Small intestine (tissue), 7 donors: ENCODE measurements at regions not wholly inside any gene's neighbourhood (a gene's known extent, or its start where the extent isn't known, plus 50 kb on each side); places are given as distances from the start of the nearest gene placed in this dataset.
"Not testable (repeated sequence)": the region's sequence is repeated elsewhere in the genome, so short reads cannot be mapped to it uniquely, and the experiment has no call there.

Experiments used
- DNase-seq, 2 donors: peaks; one replicate each; pipeline versions ENCODE4 v3.0.0 to v3.0.0-alpha.2; 2013
- FAIRE-seq: peaks from 2 replicates; lab custom pipeline; 2012; peaks lifted over from hg19 to GRCh38; lab: Jason Lieb, UNC
- H3K27ac ChIP-seq, 3 donors: one replicate each; pipeline ENCODE4 v1.5.1; 2013; ENCODE audit warnings: low read length in 2 of 3, mild to moderate bottlenecking in 2 of 3, control low read depth in 1 of 3, inconsistent platforms in 1 of 3, low read depth in 1 of 3, moderate library complexity in 1 of 3
- H3K27me3 ChIP-seq, 3 donors: one replicate each; pipeline ENCODE4 v1.6.1; 2013; ENCODE audit warnings: low read length in 3 of 3, inconsistent platforms in 1 of 3; ENCODE audit not compliant: control insufficient read depth in 3 of 3, insufficient read depth in 3 of 3
- H3K36me3 ChIP-seq, 3 donors: one replicate each; pipeline ENCODE4 v1.6.1; 2013; ENCODE audit warnings: low read length in 3 of 3, inconsistent platforms in 1 of 3, low read depth in 1 of 3, mild to moderate bottlenecking in 1 of 3, moderate library complexity in 1 of 3; ENCODE audit not compliant: control insufficient read depth in 3 of 3, insufficient read depth in 2 of 3
- H3K4me1 ChIP-seq, 3 donors: one replicate each; pipeline ENCODE4 v1.6.1; 2013; ENCODE audit warnings: low read length in 2 of 3, inconsistent platforms in 1 of 3, low read depth in 1 of 3, mild to moderate bottlenecking in 1 of 3, moderate library complexity in 1 of 3; ENCODE audit not compliant: control insufficient read depth in 3 of 3, insufficient read depth in 2 of 3
- H3K4me3 ChIP-seq, 3 donors: one replicate each; pipeline ENCODE4 v1.5.1; 2013; ENCODE audit warnings: low read length in 3 of 3, control low read depth in 1 of 3, inconsistent platforms in 1 of 3, low read depth in 1 of 3, mild to moderate bottlenecking in 1 of 3, moderate library complexity in 1 of 3
- H3K9me3 ChIP-seq, 2 donors: one replicate each; pipeline ENCODE4 v1.6.1; 2013; ENCODE audit warnings: low read depth in 1 of 2, low read length in 1 of 2; ENCODE audit not compliant: control insufficient read depth in 2 of 2, insufficient read depth in 1 of 2
- WGBS, 3 donors: extraction: QIAGEN DNeasy Blood & Tissue Kit; methylation state at CpG; one replicate each; pipeline ENCODE4 v1.1.7; 2013; 5-methylcytosine and 5-hydroxymethylcytosine counted together
- donor health status: healthy with polysubstance abuse.
- donor health status: control.
- donor health status: control.
- donor health status: Bipolar disorder and iron deficiency.
- donor health status: healthy.

GRCh38 chr2:154507186-154507585, 191.3 kb upstream of the KCNJ3 start:
- FAIRE-seq (no peak), DNase-seq (no peak)
- no peak overlapping the region for H3K4me3 ChIP-seq
- no peaks in the 10 kb centered on the region for H3K36me3 ChIP-seq
- no peaks in the 10 kb centered on the region for H3K9me3 ChIP-seq
- H3K4me1 ChIP-seq: no peaks in the 10 kb centered on the region
- H3K27ac ChIP-seq: no peak overlapping the region
- 38 to 50% (median 39%) methylated on average over 2 of the region's 2 CpGs for WGBS, 3 donors
- no peaks in the 10 kb centered on the region for H3K27me3 ChIP-seq

- no peaks in the 10 kb centered on the region for H3K27me3 ChIP-seq
- no peak overlapping the region for H3K27ac ChIP-seq
- DNase-seq (no peak), FAIRE-seq (no peak)
- H3K9me3 ChIP-seq: no peaks in the 10 kb centered on the region
- 95 to 100% (median 97%) methylated on average over 1 of the region's 1 CpG for WGBS, 3 donors
- no peak overlapping the region for H3K4me3 ChIP-seq
- no peaks in the 10 kb centered on the region for H3K36me3 ChIP-seq
- no peaks in the 10 kb centered on the region for H3K4me1 ChIP-seq
Observed at GRCh38 chr2:154518872-154519271, 179.6 kb upstream of the KCNJ3 start.

- not testable (repeated sequence) for DNase-seq, H3K9me3 ChIP-seq, H3K36me3 ChIP-seq, H3K27ac ChIP-seq, H3K4me3 ChIP-seq, FAIRE-seq, H3K27me3 ChIP-seq, H3K4me1 ChIP-seq
- 81 to 86% (median 84%) methylated on average over 4 of the region's 4 CpGs for WGBS, 3 donors
Observed at GRCh38 chr2:154520951-154521350, 177.5 kb upstream of the KCNJ3 start.

- Histone ChIP-seq H3K36me3 (no peaks in the 10 kb centered on the region), H3K27me3 (no peaks in the 10 kb centered on the region), H3K4me3 (no peak overlapping the region), H3K9me3 (no peaks in the 10 kb centered on the region), H3K27ac (no peak overlapping the region), H3K4me1 (no peaks in the 10 kb centered on the region)
- DNase-seq: no peak
- no peak for FAIRE-seq
- 79 to 88% (median 84%) methylated on average over 2 of the region's 2 CpGs for WGBS, 3 donors
Observed at GRCh38 chr2:154526234-154526633, 172.3 kb upstream of the KCNJ3 start.

GRCh38 chr2:154527962-154528361, 170.5 kb upstream of the KCNJ3 start:
- H3K4me1 ChIP-seq: no peaks in the 10 kb centered on the region
- H3K4me3 ChIP-seq: no peak overlapping the region
- no peak overlapping the region for H3K27ac ChIP-seq
- 76 to 83% (median 77%) methylated on average over 5 of the region's 5 CpGs for WGBS, 3 donors
- DNase-seq: no peak
- FAIRE-seq: no peak
- no peaks in the 10 kb centered on the region for H3K9me3 ChIP-seq
- no peaks in the 10 kb centered on the region for H3K27me3 ChIP-seq
- no peaks in the 10 kb centered on the region for H3K36me3 ChIP-seq

GRCh38 chr2:154532004-154532403, 166.5 kb upstream of the KCNJ3 start:
- H3K4me1 ChIP-seq: no peaks in the 10 kb centered on the region
- WGBS, 3 donors: 72 to 79% (median 79%) methylated on average over 3 of the region's 3 CpGs
- H3K9me3 ChIP-seq: no peaks in the 10 kb centered on the region
- no peaks in the 10 kb centered on the region for H3K36me3 ChIP-seq
- no peak overlapping the region for H3K27ac ChIP-seq
- FAIRE-seq (no peak), DNase-seq (no peak)
- no peaks in the 10 kb centered on the region for H3K27me3 ChIP-seq
- no peak overlapping the region for H3K4me3 ChIP-seq

GRCh38 chr2:154532763-154533162, 165.7 kb upstream of the KCNJ3 start:
- H3K36me3 ChIP-seq: no peaks in the 10 kb centered on the region
- no peak overlapping the region for H3K4me3 ChIP-seq
- DNase-seq (no peak), FAIRE-seq (no peak)
- 74 to 90% (median 89%) methylated on average over 2 of the region's 2 CpGs for WGBS, 3 donors
- H3K27ac ChIP-seq: no peak overlapping the region
- H3K4me1 ChIP-seq: no peaks in the 10 kb centered on the region
- no peaks in the 10 kb centered on the region for H3K9me3 ChIP-seq
- no peaks in the 10 kb centered on the region for H3K27me3 ChIP-seq

- DNase-seq: no peak
- FAIRE-seq: no peak
Observed at GRCh38 chr2:154533300-154533940, 165.1 kb upstream of the KCNJ3 start.

GRCh38 chr2:154537024-154537423, 161.5 kb upstream of the KCNJ3 start:
- DNase-seq: no peak
- Histone ChIP-seq H3K4me1 (no peaks in the 10 kb centered on the region), H3K9me3 (no peaks in the 10 kb centered on the region), H3K27me3 (no peaks in the 10 kb centered on the region), H3K36me3 (no peaks in the 10 kb centered on the region), H3K27ac (no peak overlapping the region), H3K4me3 (no peak overlapping the region)
- no peak for FAIRE-seq

More at GRCh38 chr2:154533300-154533940, 165.1 kb upstream of the KCNJ3 start:
- Histone ChIP-seq H3K4me3 (no peak overlapping the region), H3K4me1 (no peaks in the 10 kb centered on the region), H3K27me3 (no peaks in the 10 kb centered on the region), H3K27ac (no peak overlapping the region), H3K9me3 (no peaks in the 10 kb centered on the region), H3K36me3 (no peaks in the 10 kb centered on the region)
- 86 to 89% (median 88%) methylated on average over 7 of the region's 7 CpGs for WGBS, 3 donors
